ENCODE measurements at regions not wholly inside any gene's neighbourhood (a gene's known extent, or its start where the extent isn't known, plus 50 kb on each side); places are given as distances from the start of the nearest gene placed in this dataset.

DNA sequence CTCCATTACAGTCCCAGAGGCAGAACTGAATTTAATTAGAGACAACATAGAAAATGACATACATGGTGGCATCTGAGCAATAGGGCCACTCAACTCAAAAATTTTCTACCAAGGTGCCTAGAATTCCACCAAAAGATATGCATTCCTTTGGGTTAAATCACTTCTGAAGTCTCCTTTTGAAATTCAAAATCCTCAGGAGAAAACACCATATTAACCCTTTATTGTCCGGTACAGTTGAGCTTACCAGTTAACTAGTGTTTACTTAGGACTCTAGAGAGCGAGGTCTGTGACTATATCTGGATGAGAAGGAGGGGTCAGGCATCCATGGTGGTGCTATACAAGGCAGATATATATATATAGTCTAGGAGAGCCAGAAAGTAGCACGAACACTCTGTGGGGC is 355.6 kb upstream of the CAMK1G start:
- Histone ChIP-seq H3K27ac (no peak overlapping the region), H3K4me1 (peaks cover 6% of the 10 kb centered on the region), H3K36me3 (no peaks in the 10 kb centered on the region), H3K27me3 (peaks cover 9% of the 10 kb centered on the region), H3K4me3 (no peak overlapping the region), H3K9me3 (no peaks in the 10 kb centered on the region)
- no peak for DNase-seq (ENCODE audit: low spot score in 2 of 2)
- TF ChIP-seq POLR2AphosphoS5 (IDR thresholded peaks at IDR 0.05) (no peak), EP300 (IDR thresholded peaks at IDR 0.05) (no peak), POLR2A (IDR thresholded peaks at IDR 0.05) (no peak)
- TF ChIP-seq, protein P1, sequence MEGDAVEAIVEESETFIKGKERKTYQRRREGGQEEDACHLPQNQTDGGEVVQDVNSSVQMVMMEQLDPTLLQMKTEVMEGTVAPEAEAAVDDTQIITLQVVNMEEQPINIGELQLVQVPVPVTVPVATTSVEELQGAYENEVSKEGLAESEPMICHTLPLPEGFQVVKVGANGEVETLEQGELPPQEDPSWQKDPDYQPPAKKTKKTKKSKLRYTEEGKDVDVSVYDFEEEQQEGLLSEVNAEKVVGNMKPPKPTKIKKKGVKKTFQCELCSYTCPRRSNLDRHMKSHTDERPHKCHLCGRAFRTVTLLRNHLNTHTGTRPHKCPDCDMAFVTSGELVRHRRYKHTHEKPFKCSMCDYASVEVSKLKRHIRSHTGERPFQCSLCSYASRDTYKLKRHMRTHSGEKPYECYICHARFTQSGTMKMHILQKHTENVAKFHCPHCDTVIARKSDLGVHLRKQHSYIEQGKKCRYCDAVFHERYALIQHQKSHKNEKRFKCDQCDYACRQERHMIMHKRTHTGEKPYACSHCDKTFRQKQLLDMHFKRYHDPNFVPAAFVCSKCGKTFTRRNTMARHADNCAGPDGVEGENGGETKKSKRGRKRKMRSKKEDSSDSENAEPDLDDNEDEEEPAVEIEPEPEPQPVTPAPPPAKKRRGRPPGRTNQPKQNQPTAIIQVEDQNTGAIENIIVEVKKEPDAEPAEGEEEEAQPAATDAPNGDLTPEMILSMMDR (IDR thresholded peaks at IDR 0.05) = no peak
- 92% methylated on average over 3 of the region's 3 CpGs for WGBS

DNA sequence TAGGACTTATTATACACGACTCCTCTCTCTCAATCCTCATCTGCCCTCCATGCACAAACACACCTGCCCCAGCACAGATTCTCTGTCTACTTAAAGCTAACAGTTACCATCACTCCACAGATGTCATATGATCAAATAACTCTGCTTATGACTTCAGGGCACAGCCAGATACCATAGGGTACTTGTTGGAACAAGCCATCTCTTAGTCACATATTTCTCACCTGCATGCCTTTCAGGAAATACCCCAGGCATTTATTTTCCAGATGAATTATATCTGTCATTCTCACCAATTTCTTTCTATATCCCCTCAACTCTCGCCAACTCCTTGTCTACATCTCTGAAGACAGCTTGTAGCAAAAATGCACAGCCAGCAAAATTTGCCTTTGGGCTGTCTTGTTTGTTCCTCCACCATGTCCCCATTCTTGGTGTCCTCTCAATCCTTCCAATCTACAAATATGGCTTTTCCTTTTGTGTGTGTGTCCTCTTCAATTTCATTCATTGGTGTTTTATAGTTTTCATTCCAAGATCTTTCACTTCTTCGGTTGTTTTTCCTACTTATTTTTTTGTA is 353.9 kb upstream of the CAMK1G start:
- TF ChIP-seq EP300 (IDR thresholded peaks at IDR 0.05) = no peak
- Histone ChIP-seq H3K27ac (no peak overlapping the region), H3K9me3 (no peaks in the 10 kb centered on the region), H3K27me3 (peaks cover 9% of the 10 kb centered on the region), H3K36me3 (no peaks in the 10 kb centered on the region), H3K4me3 (no peak overlapping the region), H3K4me1 (peaks cover 2% of the 10 kb centered on the region)
- DNase-seq (ENCODE audit: low spot score in 2 of 2) = no peak
- 37% methylated on average over 3 of the region's 3 CpGs for WGBS

DNA sequence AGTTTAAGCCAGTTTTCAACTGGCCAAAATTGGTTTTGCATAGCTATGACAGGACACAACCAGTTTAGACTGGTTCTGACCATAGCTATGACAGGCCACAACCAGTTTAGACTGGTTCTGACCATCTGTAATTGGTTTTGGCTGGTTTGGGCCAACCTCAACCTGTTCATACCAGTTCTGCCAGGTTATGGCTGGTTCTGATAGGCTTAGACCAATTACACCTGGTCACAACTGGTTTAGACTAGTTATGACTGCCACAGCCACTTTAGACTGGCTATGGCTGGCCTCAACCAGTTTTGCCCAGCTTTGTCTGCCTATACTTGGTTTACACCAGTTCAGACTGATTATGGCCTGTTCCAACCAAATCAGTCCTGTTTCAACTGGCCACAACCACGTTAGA is 353.2 kb upstream of the CAMK1G start:
- peaks cover 9% of the 10 kb centered on the region for H3K27me3 ChIP-seq
- no peaks in the 10 kb centered on the region for H3K4me1 ChIP-seq
- no peak for DNase-seq (ENCODE audit: low spot score in 2 of 2)
- WGBS = 74% methylated on average over 1 of the region's 1 CpG
- no peaks in the 10 kb centered on the region for H3K9me3 ChIP-seq
- TF ChIP-seq EP300 (IDR thresholded peaks at IDR 0.05) (no peak), POLR2AphosphoS5 (IDR thresholded peaks at IDR 0.05) (no peak), POLR2A (IDR thresholded peaks at IDR 0.05) (no peak)
- TF ChIP-seq, protein P1 (IDR thresholded peaks at IDR 0.05) = no peak
- no peak overlapping the region for H3K27ac ChIP-seq
- no peaks in the 10 kb centered on the region for H3K36me3 ChIP-seq
- no peak overlapping the region for H3K4me3 ChIP-seq

DNA sequence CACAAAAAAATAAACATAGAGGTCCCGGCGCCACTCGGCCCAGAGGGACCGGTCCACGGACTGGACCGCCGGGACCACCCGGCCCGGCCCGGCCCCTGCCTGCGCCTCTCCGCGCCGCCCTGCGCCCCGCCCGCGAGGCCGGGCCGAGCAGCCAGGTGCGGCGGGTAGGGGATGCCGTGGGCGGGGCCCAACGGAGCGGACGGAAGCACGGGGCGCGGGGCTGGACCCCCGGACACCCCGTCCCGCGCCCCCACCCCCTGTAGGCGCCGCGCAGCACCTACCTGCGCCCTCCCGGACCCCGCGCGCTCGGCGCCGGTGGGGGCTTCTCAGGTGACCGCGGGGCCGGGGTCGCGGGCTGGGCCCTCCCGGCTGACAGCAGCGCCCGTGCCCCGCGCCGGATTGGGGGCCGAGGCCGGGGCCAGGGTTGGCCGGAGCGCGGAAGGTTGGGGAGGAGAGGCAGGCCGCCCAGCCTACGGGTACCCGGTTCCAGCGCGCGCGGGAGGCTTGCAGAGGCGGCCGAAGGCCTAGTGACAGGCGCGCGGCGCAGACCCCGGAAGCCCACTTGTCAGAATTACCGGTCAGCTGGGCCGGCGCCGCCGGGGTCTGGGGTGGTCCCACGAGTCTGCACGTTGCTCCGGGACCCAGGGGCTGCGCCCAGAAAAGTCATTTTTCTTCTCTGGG is 351.9 kb upstream of the CAMK1G start:
- H3K4me3 ChIP-seq = no peak overlapping the region
- no peaks in the 10 kb centered on the region for H3K9me3 ChIP-seq
- WGBS = 37% methylated on average over 46 of the region's 84 CpGs
- TF ChIP-seq, protein P1 (IDR thresholded peaks at IDR 0.05) = no peak
- TF ChIP-seq EP300 (IDR thresholded peaks at IDR 0.05) (no peak), POLR2AphosphoS5 (IDR thresholded peaks at IDR 0.05) (no peak), POLR2A (IDR thresholded peaks at IDR 0.05) (no peak)
- H3K4me1 ChIP-seq = no peaks in the 10 kb centered on the region
- H3K27me3 ChIP-seq = peaks cover 9% of the 10 kb centered on the region
- no peaks in the 10 kb centered on the region for H3K36me3 ChIP-seq
- H3K27ac ChIP-seq = no peak overlapping the region
- DNase-seq (ENCODE audit: low spot score in 2 of 2) = no peak

DNA sequence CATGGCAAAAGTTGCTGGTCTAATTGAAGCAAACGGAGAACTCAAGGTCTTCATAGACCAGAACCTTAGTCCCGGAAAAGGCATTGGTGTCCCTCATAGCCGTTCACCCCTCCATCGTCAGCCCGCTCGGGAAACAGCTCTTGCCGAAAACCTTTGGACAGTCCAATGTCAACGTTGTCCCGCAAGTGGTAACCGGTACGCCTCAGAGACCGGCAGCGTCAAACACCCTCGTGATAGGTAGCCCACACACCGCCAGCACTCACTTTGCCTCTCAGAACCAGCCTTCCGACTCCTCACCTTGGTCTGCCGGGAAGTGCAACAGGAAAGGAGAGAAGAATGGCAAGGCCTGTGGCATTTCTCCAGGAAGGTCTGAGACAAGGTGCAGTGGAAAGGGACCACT is 351.3 kb upstream of the CAMK1G start:
- Histone ChIP-seq H3K36me3 (no peaks in the 10 kb centered on the region), H3K27me3 (peaks cover 9% of the 10 kb centered on the region), H3K4me1 (no peaks in the 10 kb centered on the region), H3K9me3 (no peaks in the 10 kb centered on the region), H3K27ac (no peak overlapping the region), H3K4me3 (no peak overlapping the region)
- WGBS = 92% methylated on average over 8 of the region's 17 CpGs
- no peak for TF ChIP-seq POLR2A (IDR thresholded peaks at IDR 0.05)
- TF ChIP-seq POLR2AphosphoS5 (IDR thresholded peaks at IDR 0.05) = no peak
- TF ChIP-seq, protein P1 (IDR thresholded peaks at IDR 0.05) = no peak
- no peak for TF ChIP-seq EP300 (IDR thresholded peaks at IDR 0.05)
- DNase-seq (ENCODE audit: low spot score in 2 of 2) = no peak
